Activated T-helper 1 cell treated with anti-CD3 and anti-CD28 coated beads, Interleukin-12 subunit alpha, Interleukin-12 subunit beta, Interleukin-2, Interleukin-4 antibody, amounts not matched to agents 30 ng/mL and 10 ng/mL and 1 ng/mL, durations not matched to agents 14 hours and 24 hours and 36 hours (primary cell): ENCODE measurements at regions not wholly inside any gene's neighbourhood (a gene's known extent, or its start where the extent isn't known, plus 50 kb on each side); places are given as distances from the start of the nearest gene placed in this dataset.

Experiments
- DNase-seq: peaks from one replicate; pipeline ENCODE4 v3.0.0; 2021; ENCODE audit warnings: low spot score
- H3K27ac Mint-ChIP-seq: one replicate; pipeline ENCODE4 v1.8.0; 2021; ENCODE audit warnings: mild to moderate bottlenecking, mixed read lengths
- H3K27me3 Mint-ChIP-seq: one replicate; pipeline ENCODE4 v1.8.0; 2022; ENCODE audit warnings: mild to moderate bottlenecking, moderate library complexity, mixed read lengths; ENCODE audit not compliant: insufficient read depth
- H3K36me3 Mint-ChIP-seq: one replicate; pipeline ENCODE4 v1.8.0; 2021; ENCODE audit warnings: low read depth, mixed read lengths
- H3K4me1 Mint-ChIP-seq: one replicate; pipeline ENCODE4 v1.8.0; 2021; ENCODE audit warnings: low read depth, mixed read lengths
- H3K4me3 Mint-ChIP-seq: one replicate; pipeline ENCODE4 v1.8.0; 2021; ENCODE audit warnings: mild to moderate bottlenecking, moderate library complexity, mixed read lengths
- H3K9me3 Mint-ChIP-seq: one replicate; pipeline ENCODE4 v1.8.0; 2021; ENCODE audit warnings: mixed read lengths
- intact Hi-C: fragments of 100-400 bp; cut with micrococcal nuclease; formaldehyde crosslinking; loops from one replicate; pipeline ENCODE4 v1.15.1; 2024

GRCh38 chr3:124570232-124570631 lies 160.0 kb upstream of the UMPS start:
- Mint-ChIP-seq H3K27ac (no peak overlapping the region), H3K27me3 (peaks cover 22% of the 10 kb centered on the region), H3K4me3 (no peak overlapping the region), H3K36me3 (no peaks in the 10 kb centered on the region), H3K9me3 (no peaks in the 10 kb centered on the region), H3K4me1 (peaks cover 3% of the 10 kb centered on the region)
- DNase-seq: no peak
- intact Hi-C loops: loop anchor here (10.0 kb wide), 1 partner anchor 1615 kb away; no protein-coding TSS in a partner anchor

- Mint-ChIP-seq H3K4me1 (peaks cover 6% of the 10 kb centered on the region), H3K9me3 (no peaks in the 10 kb centered on the region), H3K27me3 (peaks cover 16% of the 10 kb centered on the region), H3K4me3 (no peak overlapping the region), H3K36me3 (no peaks in the 10 kb centered on the region), H3K27ac (no peak overlapping the region)
- DNase-seq: no peak
- intact Hi-C loops: loop anchor here (10.0 kb wide), 1 partner anchor 1618 kb away; no protein-coding TSS in a partner anchor
These were observed 157.3 kb upstream of the UMPS start for GRCh38 chr3:124572851-124573405.

GRCh38 chr3:124574012-124574411 lies 156.2 kb upstream of the UMPS start:
- Mint-ChIP-seq H3K36me3 (no peaks in the 10 kb centered on the region), H3K4me3 (no peak overlapping the region), H3K4me1 (peaks cover 6% of the 10 kb centered on the region), H3K27me3 (peaks cover 12% of the 10 kb centered on the region), H3K27ac (no peak overlapping the region), H3K9me3 (no peaks in the 10 kb centered on the region)
- intact Hi-C loops: loop anchor here (10.0 kb wide), 1 partner anchor 1619 kb away; no protein-coding TSS in a partner anchor
- no peak for DNase-seq

GRCh38 chr3:124576565-124577493 lies 153.4 kb upstream of the UMPS start:
- Mint-ChIP-seq H3K27ac (no peak overlapping the region), H3K27me3 (peaks cover 13% of the 10 kb centered on the region), H3K4me3 (no peak overlapping the region), H3K36me3 (no peaks in the 10 kb centered on the region), H3K4me1 (peaks cover 6% of the 10 kb centered on the region), H3K9me3 (no peaks in the 10 kb centered on the region)
- no peak for DNase-seq
- intact Hi-C loops: loop anchor here (10.0 kb wide), 1 partner anchor 1622 kb away; no protein-coding TSS in a partner anchor

- no peak for DNase-seq
- Mint-ChIP-seq H3K27ac (no peak overlapping the region), H3K27me3 (peaks cover 13% of the 10 kb centered on the region), H3K4me1 (peaks cover 6% of the 10 kb centered on the region), H3K4me3 (no peak overlapping the region), H3K9me3 (no peaks in the 10 kb centered on the region), H3K36me3 (no peaks in the 10 kb centered on the region)
- intact Hi-C loops: loop anchor here (10.0 kb wide), 1 partner anchor 1623 kb away; no protein-coding TSS in a partner anchor
These were observed 152.6 kb upstream of the UMPS start for GRCh38 chr3:124577494-124578167.

GRCh38 chr3:124579641-124580040 lies 150.6 kb upstream of the UMPS start:
- no peak for DNase-seq
- H3K4me3 Mint-ChIP-seq: no peak overlapping the region
- H3K9me3 Mint-ChIP-seq: no peaks in the 10 kb centered on the region
- no peaks in the 10 kb centered on the region for H3K36me3 Mint-ChIP-seq
- peaks cover 25% of the 10 kb centered on the region for H3K27me3 Mint-ChIP-seq
- H3K27ac Mint-ChIP-seq: no peak overlapping the region
- peaks cover 6% of the 10 kb centered on the region for H3K4me1 Mint-ChIP-seq
- intact Hi-C loops: loop anchor here (5.0 to 10.0 kb wide), 2 partner anchors 108 to 1625 kb away; no protein-coding TSS in a partner anchor

GRCh38 chr3:124582196-124582595 lies 148.1 kb upstream of the UMPS start:
- no peaks in the 10 kb centered on the region for H3K9me3 Mint-ChIP-seq

GRCh38 chr3:124582621-124583395 lies 147.4 kb upstream of the UMPS start:
- intact Hi-C loops: loop anchor here (5.0 kb wide), 1 partner anchor 104 kb away; no protein-coding TSS in a partner anchor
- no peak for DNase-seq
- no peaks in the 10 kb centered on the region for H3K36me3 Mint-ChIP-seq
- H3K4me3 Mint-ChIP-seq: no peak overlapping the region
- H3K9me3 Mint-ChIP-seq: no peaks in the 10 kb centered on the region
- H3K27ac Mint-ChIP-seq: no peak overlapping the region
- peaks cover 7% of the 10 kb centered on the region for H3K4me1 Mint-ChIP-seq
- H3K27me3 Mint-ChIP-seq: peaks cover 49% of the 10 kb centered on the region

More at GRCh38 chr3:124582196-124582595, 148.1 kb upstream of the UMPS start:
- DNase-seq: no peak
- peaks cover 48% of the 10 kb centered on the region for H3K27me3 Mint-ChIP-seq
- no peak overlapping the region for H3K27ac Mint-ChIP-seq
- peaks cover 7% of the 10 kb centered on the region for H3K4me1 Mint-ChIP-seq
- H3K36me3 Mint-ChIP-seq: no peaks in the 10 kb centered on the region
- intact Hi-C loops: loop anchor here (5.0 kb wide), 1 partner anchor 105 kb away; no protein-coding TSS in a partner anchor
- H3K4me3 Mint-ChIP-seq: no peak overlapping the region

- peaks cover 7% of the 10 kb centered on the region for H3K4me1 Mint-ChIP-seq
- no peaks in the 10 kb centered on the region for H3K36me3 Mint-ChIP-seq
- H3K4me3 Mint-ChIP-seq: no peak overlapping the region
- H3K27me3 Mint-ChIP-seq: peaks cover 49% of the 10 kb centered on the region
- H3K27ac Mint-ChIP-seq: no peak overlapping the region
- intact Hi-C loops: loop anchor here (5.0 kb wide), 1 partner anchor 103 kb away; no protein-coding TSS in a partner anchor
- no peaks in the 10 kb centered on the region for H3K9me3 Mint-ChIP-seq
- DNase-seq: no peak
These were observed 146.1 kb upstream of the UMPS start for GRCh38 chr3:124584245-124584551.

- intact Hi-C loops: loop anchor here (5.0 kb wide), 1 partner anchor 103 kb away; no protein-coding TSS in a partner anchor
- Mint-ChIP-seq H3K9me3 (no peaks in the 10 kb centered on the region), H3K36me3 (no peaks in the 10 kb centered on the region), H3K27me3 (peaks cover 47% of the 10 kb centered on the region), H3K4me1 (peaks cover 7% of the 10 kb centered on the region), H3K27ac (no peak overlapping the region), H3K4me3 (peak overlapping the region; percentile 31)
- no peak for DNase-seq
These were observed 145.5 kb upstream of the UMPS start for GRCh38 chr3:124584552-124585391.

GRCh38 chr3:124586126-124587052 lies 143.9 kb upstream of the UMPS start:
- DNase-seq: no peak
- no peak overlapping the region for H3K4me3 Mint-ChIP-seq
- H3K27me3 Mint-ChIP-seq: peaks cover 50% of the 10 kb centered on the region
- intact Hi-C loops: no loop called here
- no peaks in the 10 kb centered on the region for H3K36me3 Mint-ChIP-seq
- no peaks in the 10 kb centered on the region for H3K9me3 Mint-ChIP-seq
- H3K27ac Mint-ChIP-seq: no peak overlapping the region
- H3K4me1 Mint-ChIP-seq: peaks cover 7% of the 10 kb centered on the region
